ENCODE measurements at regions not wholly inside any gene's neighbourhood (a gene's known extent, or its start where the extent isn't known, plus 50 kb on each side); places are given as distances from the start of the nearest gene placed in this dataset.

DNA sequence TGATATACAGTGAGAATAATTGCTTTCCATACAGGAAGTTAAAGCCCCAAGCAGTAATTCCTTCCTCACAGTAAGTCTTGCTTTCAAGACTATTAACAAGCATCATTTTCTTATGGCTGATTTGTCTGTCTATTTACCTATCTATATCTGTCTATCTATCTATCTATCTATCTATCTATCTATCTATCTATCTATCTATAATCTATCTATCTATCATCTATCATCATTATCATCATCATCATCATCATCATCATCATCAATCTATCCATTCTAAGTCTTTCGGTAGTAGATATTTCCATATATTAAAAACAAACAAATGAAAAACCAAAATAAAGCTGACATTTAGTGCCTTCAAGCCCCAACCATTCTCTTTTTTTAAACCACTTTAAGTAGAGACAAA, 224.4 kb upstream of the RXFP2 start:
- TF ChIP-seq, protein P1, sequence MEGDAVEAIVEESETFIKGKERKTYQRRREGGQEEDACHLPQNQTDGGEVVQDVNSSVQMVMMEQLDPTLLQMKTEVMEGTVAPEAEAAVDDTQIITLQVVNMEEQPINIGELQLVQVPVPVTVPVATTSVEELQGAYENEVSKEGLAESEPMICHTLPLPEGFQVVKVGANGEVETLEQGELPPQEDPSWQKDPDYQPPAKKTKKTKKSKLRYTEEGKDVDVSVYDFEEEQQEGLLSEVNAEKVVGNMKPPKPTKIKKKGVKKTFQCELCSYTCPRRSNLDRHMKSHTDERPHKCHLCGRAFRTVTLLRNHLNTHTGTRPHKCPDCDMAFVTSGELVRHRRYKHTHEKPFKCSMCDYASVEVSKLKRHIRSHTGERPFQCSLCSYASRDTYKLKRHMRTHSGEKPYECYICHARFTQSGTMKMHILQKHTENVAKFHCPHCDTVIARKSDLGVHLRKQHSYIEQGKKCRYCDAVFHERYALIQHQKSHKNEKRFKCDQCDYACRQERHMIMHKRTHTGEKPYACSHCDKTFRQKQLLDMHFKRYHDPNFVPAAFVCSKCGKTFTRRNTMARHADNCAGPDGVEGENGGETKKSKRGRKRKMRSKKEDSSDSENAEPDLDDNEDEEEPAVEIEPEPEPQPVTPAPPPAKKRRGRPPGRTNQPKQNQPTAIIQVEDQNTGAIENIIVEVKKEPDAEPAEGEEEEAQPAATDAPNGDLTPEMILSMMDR (IDR thresholded peaks at IDR 0.05; ENCODE audit: extremely low read depth, missing control alignments), result no peak
- DNase-seq (ENCODE audit: low spot score), result no peak

DNA sequence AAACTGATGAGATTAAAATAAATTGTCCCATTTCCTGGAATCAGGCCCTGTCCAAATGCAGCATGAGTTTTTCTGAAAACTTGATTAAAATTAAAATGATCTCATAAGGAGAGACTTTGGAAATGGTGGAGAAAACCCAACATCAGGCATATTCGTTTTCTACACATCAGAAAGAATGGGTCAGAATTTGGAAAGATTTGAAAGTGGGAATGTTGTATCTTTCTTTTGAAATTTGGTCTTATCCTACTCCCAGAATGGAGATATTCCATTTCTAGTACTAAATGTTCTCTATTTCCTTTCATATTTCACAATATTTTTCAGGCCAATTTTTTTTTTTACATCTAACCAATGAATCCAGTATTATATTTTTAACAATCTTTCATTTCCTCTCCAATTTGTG, 223.9 kb upstream of the RXFP2 start:
- TF ChIP-seq, protein P1 (IDR thresholded peaks at IDR 0.05; ENCODE audit: extremely low read depth, missing control alignments), result no peak
- no peak for DNase-seq (ENCODE audit: low spot score)

DNA sequence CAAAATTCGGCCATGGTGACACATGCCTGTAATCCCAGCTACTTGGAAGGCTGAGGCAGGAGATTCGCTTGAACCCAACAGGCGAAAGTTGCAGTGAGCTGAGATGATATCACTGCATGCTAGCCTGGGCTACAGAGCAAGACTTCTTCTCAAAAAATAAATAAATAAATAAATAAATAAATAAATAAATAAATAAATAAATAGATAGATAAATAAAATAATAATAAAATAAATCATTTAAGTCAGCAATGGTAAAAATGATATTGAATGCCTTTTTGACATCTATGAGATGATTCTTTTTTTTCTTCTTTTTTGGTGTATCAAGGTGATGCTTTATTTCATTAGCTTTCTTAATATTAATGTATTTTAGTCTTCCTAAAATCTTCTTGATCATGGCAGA, 221.7 kb upstream of the RXFP2 start:
- TF ChIP-seq, protein P1 (IDR thresholded peaks at IDR 0.05; ENCODE audit: extremely low read depth, missing control alignments), result no peak
- DNase-seq (ENCODE audit: low spot score), result no peak

DNA sequence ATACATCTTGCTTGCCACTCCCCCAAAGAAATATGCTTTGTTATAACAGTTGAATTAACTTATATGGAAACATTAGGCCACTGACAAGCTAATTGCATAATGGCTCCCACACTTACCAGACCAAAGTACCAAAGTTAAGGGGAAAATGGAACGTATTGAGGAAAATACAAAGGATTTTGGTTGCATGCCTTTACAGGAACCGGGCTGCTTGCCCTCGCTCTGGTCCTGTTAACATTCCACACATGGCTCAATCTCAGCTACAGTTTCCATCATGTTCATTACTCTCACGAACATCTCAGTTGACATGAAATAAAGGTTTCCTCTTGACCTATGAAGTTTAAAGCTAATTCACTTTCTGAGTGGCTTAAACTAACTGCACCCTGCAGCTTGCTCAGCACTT, 220.7 kb upstream of the RXFP2 start:
- DNase-seq (ENCODE audit: low spot score), result no peak
- TF ChIP-seq, protein P1 (IDR thresholded peaks at IDR 0.05; ENCODE audit: extremely low read depth, missing control alignments), result no peak

DNA sequence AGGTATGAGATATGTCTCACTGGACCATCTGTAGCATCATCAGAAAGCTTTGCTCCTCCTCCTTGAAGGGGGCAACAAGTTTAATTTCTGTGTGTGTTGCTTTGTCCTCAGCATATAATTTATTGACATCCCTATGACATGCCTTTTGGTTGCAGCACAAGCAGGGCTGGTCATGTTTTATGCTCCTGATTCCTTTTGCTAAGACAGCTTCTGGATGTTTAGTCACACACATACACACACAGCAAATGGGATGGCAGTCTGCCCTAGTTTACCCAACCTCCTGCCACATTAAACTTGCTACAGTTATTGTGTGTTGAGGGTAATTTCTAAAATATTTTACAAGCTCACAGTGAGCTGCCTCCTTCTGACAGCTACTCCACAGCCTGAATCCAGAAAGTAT, 217.9 kb upstream of the RXFP2 start:
- TF ChIP-seq, protein P1 (IDR thresholded peaks at IDR 0.05; ENCODE audit: extremely low read depth, missing control alignments), result no peak
- no peak for DNase-seq (ENCODE audit: low spot score)

DNA sequence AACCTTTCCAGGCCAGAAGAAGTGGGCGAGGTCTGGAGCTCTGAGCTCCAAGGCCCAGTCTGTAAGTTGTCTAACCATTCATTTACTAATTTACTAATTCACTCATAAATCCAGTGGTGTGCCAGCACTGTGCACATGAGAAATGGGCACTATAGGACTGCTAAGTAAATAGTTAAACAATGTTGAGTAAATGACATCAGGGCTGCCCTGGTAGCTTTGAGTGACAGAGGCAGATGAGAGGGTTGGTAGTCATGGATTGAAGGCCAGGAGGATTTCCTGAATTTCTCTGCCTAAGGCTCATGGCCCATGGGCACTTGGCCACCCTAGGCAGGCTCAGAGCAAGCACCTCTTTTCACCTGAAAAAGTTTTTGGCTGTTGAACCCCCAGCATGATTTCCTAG, 216.9 kb upstream of the RXFP2 start:
- DNase-seq (ENCODE audit: low spot score), result no peak
- TF ChIP-seq, protein P1 (IDR thresholded peaks at IDR 0.05; ENCODE audit: extremely low read depth, missing control alignments), result no peak

DNA sequence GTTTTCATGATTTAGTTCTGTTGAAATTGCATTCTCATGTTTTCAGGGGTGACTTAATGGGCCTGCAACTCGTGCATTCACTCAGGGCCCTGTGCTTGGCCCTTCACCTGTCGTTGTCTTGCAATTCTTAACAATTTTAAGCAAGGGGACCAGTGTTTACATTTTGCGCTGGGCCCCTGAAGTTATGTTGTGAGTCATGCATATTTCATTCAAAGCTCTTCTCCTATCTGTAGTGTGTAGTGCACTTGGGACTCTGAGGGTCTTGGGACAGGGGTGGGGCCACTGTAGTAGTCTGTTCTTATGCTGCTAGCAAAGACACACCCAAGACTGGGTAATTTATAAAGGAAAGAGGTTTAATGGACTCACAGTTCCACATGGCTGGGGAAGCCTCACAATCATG, 211.2 kb upstream of the RXFP2 start:
- DNase-seq (ENCODE audit: low spot score), result no peak
- TF ChIP-seq, protein P1 (IDR thresholded peaks at IDR 0.05; ENCODE audit: extremely low read depth, missing control alignments), result no peak
